Neuronal stem cell (in vitro differentiated cells): ENCODE measurements at regions not wholly inside any gene's neighbourhood (a gene's known extent, or its start where the extent isn't known, plus 50 kb on each side); places are given as distances from the start of the nearest gene placed in this dataset.

ENCODE experiments used
- DNase-seq: peaks from one replicate; pipeline ENCODE4 v3.0.0-alpha.2; 2013; ENCODE audit warnings: low spot score
- H2AFZ ChIP-seq: one replicate; pipeline ENCODE4 v1.6.1; 2013; ENCODE audit warnings: mild to moderate bottlenecking, low read length, inconsistent platforms
- H2AK5ac ChIP-seq: 2 replicates; pipeline ENCODE4 v1.6.1; 2013; ENCODE audit warnings: low read depth, mild to moderate bottlenecking, inconsistent platforms, low read length, moderate library complexity, mixed read lengths
- H2BK120ac ChIP-seq: 2 replicates; pipeline ENCODE4 v1.6.1; 2013; ENCODE audit warnings: low read depth, mild to moderate bottlenecking, inconsistent platforms, low read length, moderate library complexity, mixed read lengths
- H2BK12ac ChIP-seq: one replicate; pipeline ENCODE4 v1.6.1; 2013; ENCODE audit warnings: low read length, inconsistent platforms
- H2BK15ac ChIP-seq: 2 replicates; pipeline ENCODE4 v1.6.1; 2013; ENCODE audit warnings: mild to moderate bottlenecking, low read length, inconsistent platforms, mixed read lengths
- H2BK5ac ChIP-seq: one replicate; pipeline ENCODE4 v1.6.1; 2013; ENCODE audit warnings: inconsistent platforms, mild to moderate bottlenecking, low read length, moderate library complexity
- H3K14ac ChIP-seq: one replicate; pipeline ENCODE4 v1.6.1; 2013; ENCODE audit warnings: low read length, inconsistent platforms
- H3K18ac ChIP-seq: 2 replicates; pipeline ENCODE4 v1.6.1; 2013; ENCODE audit warnings: low read length, inconsistent platforms
- H3K23ac ChIP-seq: 2 replicates; pipeline ENCODE4 v1.6.1; 2013; ENCODE audit warnings: low read depth, mild to moderate bottlenecking, mixed read lengths, low read length, inconsistent platforms; ENCODE audit not compliant: poor library complexity
- H3K27ac ChIP-seq: replicated peaks from 3 replicates; pipeline ENCODE4 v1.5.1; 2013; ENCODE audit warnings: low read length, inconsistent platforms
- H3K27me3 ChIP-seq, 3 experiments: 2 replicates each; pipeline ENCODE4 v1.6.1; 2013; ENCODE audit warnings: low read length in 3 of 3, mild to moderate bottlenecking in 2 of 3, inconsistent platforms in 1 of 3, low read depth in 1 of 3, mixed read lengths in 1 of 3, moderate library complexity in 1 of 3; ENCODE audit not compliant: control insufficient read depth in 3 of 3, insufficient read depth in 3 of 3
- H3K36me3 ChIP-seq, 2 donors: replicated peaks in 1 of 2; 2 replicates each; pipeline ENCODE4 v1.6.1; 2013; ENCODE audit warnings: low read length in 2 of 2; ENCODE audit not compliant: control insufficient read depth in 2 of 2, insufficient read depth in 2 of 2
- H3K4ac ChIP-seq: 2 replicates; pipeline ENCODE4 v1.6.1; 2013; ENCODE audit warnings: inconsistent platforms, mild to moderate bottlenecking, low read length, moderate library complexity
- H3K4me1 ChIP-seq, 2 donors: 1 replicate in 1 of 2; 2 replicates in 1 of 2; pipeline ENCODE4 v1.6.1; 2013; ENCODE audit warnings: low read length in 2 of 2, low read depth in 1 of 2; ENCODE audit not compliant: control insufficient read depth in 2 of 2, insufficient read depth in 1 of 2
- H3K4me2 ChIP-seq: one replicate; pipeline ENCODE4 v1.6.1; 2013; ENCODE audit warnings: mild to moderate bottlenecking, low read length, inconsistent platforms; ENCODE audit not compliant: insufficient read depth, poor library complexity, severe bottlenecking
- H3K4me3 ChIP-seq, 2 donors: 2 replicates each; pipeline ENCODE4 v1.5.1; 2013; ENCODE audit warnings: low read length in 2 of 2, mild to moderate bottlenecking in 2 of 2, inconsistent platforms in 1 of 2, moderate library complexity in 1 of 2
- H3K79me1 ChIP-seq: one replicate; pipeline ENCODE4 v1.6.1; 2013; ENCODE audit warnings: low read depth, mild to moderate bottlenecking, inconsistent platforms, low read length, moderate library complexity
- H3K9ac ChIP-seq: one replicate; pipeline ENCODE4 v1.6.1; 2013; ENCODE audit warnings: mild to moderate bottlenecking, low read depth, low read length, inconsistent platforms; ENCODE audit not compliant: poor library complexity
- H3K9me3 ChIP-seq, 2 donors: replicated peaks in 1 of 2; 2 replicates each; pipeline versions ENCODE3 to v1.6.1; 2013; ENCODE audit warnings: low read length in 2 of 2, mild to moderate bottlenecking in 2 of 2, inconsistent platforms in 1 of 2, low read depth in 1 of 2, mixed read lengths in 1 of 2, moderate library complexity in 1 of 2; ENCODE audit not compliant: control insufficient read depth in 2 of 2, insufficient read depth in 1 of 2
- H4K8ac ChIP-seq: one replicate; pipeline ENCODE4 v1.6.1; 2013; ENCODE audit warnings: low read depth, mild to moderate bottlenecking, inconsistent platforms, low read length, moderate library complexity
- H4K91ac ChIP-seq: one replicate; pipeline ENCODE4 v1.6.1; 2013; ENCODE audit warnings: low read length, low read depth, mild to moderate bottlenecking, inconsistent platforms; ENCODE audit not compliant: poor library complexity
- WGBS, 2 donors: extraction: QIAGEN DNeasy Blood & Tissue Kit; methylation state at CpG; one replicate each; pipeline ENCODE4 v1.1.7; 2013; ENCODE audit warnings: missing lambda C conversion rate in 2 of 2, mixed read lengths in 1 of 2; ENCODE audit not compliant: insufficient read length in 2 of 2, insufficient replicate concordance in 1 of 2; ENCODE audit errors: extremely low coverage in 2 of 2; 5-methylcytosine and 5-hydroxymethylcytosine counted together

- H3K4me3 ChIP-seq, result no peak overlapping the region
- no peaks in the 10 kb centered on the region for H3K27me3 ChIP-seq
- no peak overlapping the region for H2BK120ac ChIP-seq
- no peak overlapping the region for H3K9ac ChIP-seq
- H3K9me3 ChIP-seq, result peaks cover 0 to 2% of the 10 kb centered on the region in 2 donors
- no peak overlapping the region for H3K14ac ChIP-seq
- no peak overlapping the region for H4K8ac ChIP-seq
- H2BK5ac ChIP-seq, result no peak overlapping the region
- no peak overlapping the region for H3K27ac ChIP-seq
- H2BK15ac ChIP-seq, result no peak overlapping the region
- H2AFZ ChIP-seq, result peak overlapping the region; percentile 10
- H3K4me1 ChIP-seq, result peaks cover 0 to 2% of the 10 kb centered on the region in 2 donors
- no peaks in the 10 kb centered on the region for H3K36me3 ChIP-seq
- H3K4me2 ChIP-seq, result no peak overlapping the region
- DNase-seq, result no peak
- no peaks in the 10 kb centered on the region for H3K79me1 ChIP-seq
- H3K4ac ChIP-seq, result no peak overlapping the region
- no CpG with 5 or more reads among the region's 2 CpGs for WGBS, 2 donors
- H2AK5ac ChIP-seq, result no peak overlapping the region
- H4K91ac ChIP-seq, result no peak overlapping the region
- no peak overlapping the region for H3K23ac ChIP-seq
- no peak overlapping the region for H2BK12ac ChIP-seq
- no peak overlapping the region for H3K18ac ChIP-seq
These were observed 2044.9 kb upstream of the CDH6 start for GRCh38 chr5:29148581-29148980.

DNA sequence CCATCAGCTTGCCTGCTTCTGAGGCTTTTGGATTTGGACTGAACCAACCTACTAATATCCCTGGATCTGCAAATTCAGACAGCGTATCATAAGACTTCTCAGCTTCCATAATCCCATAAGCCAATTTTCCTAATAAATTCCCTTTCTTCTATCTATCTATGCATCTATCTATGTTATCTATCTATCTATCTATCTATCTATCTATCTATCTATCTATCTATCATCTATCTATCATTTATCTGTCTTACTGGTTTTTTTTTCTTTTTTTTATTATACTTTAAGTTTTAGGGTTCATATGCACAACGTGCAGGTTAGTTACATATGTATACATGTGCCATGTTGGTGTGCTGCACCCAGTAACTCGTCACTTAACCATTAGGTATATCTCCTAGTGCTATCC is 2045.4 kb upstream of the CDH6 start:
- no peaks in the 10 kb centered on the region for H3K79me1 ChIP-seq
- no peak overlapping the region for H2BK120ac ChIP-seq
- no peaks in the 10 kb centered on the region for H3K27me3 ChIP-seq
- no peak overlapping the region for H3K9ac ChIP-seq
- H2BK5ac ChIP-seq, result no peak overlapping the region
- H3K4me3 ChIP-seq, result no peak overlapping the region
- DNase-seq, result no peak
- no peak overlapping the region for H4K8ac ChIP-seq
- H4K91ac ChIP-seq, result no peak overlapping the region
- no peak overlapping the region for H3K23ac ChIP-seq
- peaks cover 0 to 2% of the 10 kb centered on the region in 2 donors for H3K9me3 ChIP-seq
- H3K14ac ChIP-seq, result no peak overlapping the region
- no peak overlapping the region for H2AFZ ChIP-seq
- H3K36me3 ChIP-seq, result no peaks in the 10 kb centered on the region
- no peak overlapping the region for H3K18ac ChIP-seq
- no peak overlapping the region for H3K27ac ChIP-seq
- H2BK15ac ChIP-seq, result no peak overlapping the region
- no peak overlapping the region for H3K4ac ChIP-seq
- WGBS, 2 donors, result no CpG with 5 or more reads among the region's 3 CpGs
- H3K4me2 ChIP-seq, result no peak overlapping the region
- H2AK5ac ChIP-seq, result no peak overlapping the region
- H3K4me1 ChIP-seq, result peaks cover 0 to 5% of the 10 kb centered on the region in 2 donors
- H2BK12ac ChIP-seq, result no peak overlapping the region

- Histone ChIP-seq H3K4me2 (no peak overlapping the region), H3K9ac (no peak overlapping the region), H2BK5ac (no peak overlapping the region), H2BK15ac (no peak overlapping the region), H3K4me3 (no peak overlapping the region), H3K9me3 (no peaks in the 10 kb centered on the region), H2BK12ac (no peak overlapping the region), H2AFZ (no peak overlapping the region), H2AK5ac (no peak overlapping the region), H3K36me3 (no peaks in the 10 kb centered on the region), H3K23ac (no peak overlapping the region), H4K8ac (no peak overlapping the region), H3K79me1 (no peaks in the 10 kb centered on the region), H3K27ac (no peak overlapping the region), H3K14ac (no peak overlapping the region), H3K27me3 (no peaks in the 10 kb centered on the region), H4K91ac (no peak overlapping the region), H2BK120ac (no peak overlapping the region), H3K18ac (no peak overlapping the region), H3K4me1 (peaks cover 0 to 3% of the 10 kb centered on the region in 2 donors), H3K4ac (no peak overlapping the region)
- peak; percentile 31 for DNase-seq
- WGBS, 2 donors, result no CpG with 5 or more reads among the region's 1 CpG
These were observed 2050.2 kb upstream of the CDH6 start for GRCh38 chr5:29143266-29143665.

DNA sequence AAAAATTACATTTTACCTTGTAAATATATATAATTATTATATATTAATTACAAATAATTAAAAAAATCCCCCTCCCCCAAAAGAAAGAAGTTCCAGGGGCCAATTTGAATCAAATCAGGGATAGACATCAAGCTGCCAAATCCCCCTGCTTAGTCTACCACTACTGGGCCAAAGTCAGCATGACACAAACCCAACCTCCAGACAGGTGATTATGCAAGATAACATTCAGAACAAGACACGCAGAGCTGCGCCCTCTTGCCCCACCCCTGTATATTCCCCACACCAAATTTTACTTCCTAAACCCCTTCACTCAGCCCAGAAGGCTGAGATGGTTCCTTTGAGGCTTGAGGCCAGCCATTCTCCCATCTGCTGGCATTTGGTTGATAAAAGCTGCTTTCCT is 2059.1 kb upstream of the CDH6 start:
- H3K4me1 ChIP-seq, result no peaks in the 10 kb centered on the region
- no peak overlapping the region for H3K18ac ChIP-seq
- no peak overlapping the region for H2AK5ac ChIP-seq
- H2BK12ac ChIP-seq, result no peak overlapping the region
- no peak overlapping the region for H3K14ac ChIP-seq
- no CpG with 5 or more reads among the region's 2 CpGs for WGBS, 2 donors
- peaks cover 0 to 1% of the 10 kb centered on the region in 2 donors for H3K9me3 ChIP-seq
- no peak overlapping the region for H3K27ac ChIP-seq
- no peak overlapping the region for H3K9ac ChIP-seq
- H4K91ac ChIP-seq, result no peak overlapping the region
- no peak for DNase-seq
- no peak overlapping the region for H4K8ac ChIP-seq
- H2BK5ac ChIP-seq, result no peak overlapping the region
- no peak overlapping the region for H3K23ac ChIP-seq
- H2BK120ac ChIP-seq, result no peak overlapping the region
- H3K79me1 ChIP-seq, result no peaks in the 10 kb centered on the region
- H2AFZ ChIP-seq, result no peak overlapping the region
- no peak overlapping the region for H3K4me2 ChIP-seq
- no peaks in the 10 kb centered on the region for H3K27me3 ChIP-seq
- H3K36me3 ChIP-seq, result no peaks in the 10 kb centered on the region
- no peak overlapping the region for H3K4ac ChIP-seq
- H2BK15ac ChIP-seq, result no peak overlapping the region
- H3K4me3 ChIP-seq, result no peak overlapping the region
